Astrocyte of the cerebellum (primary cell): ENCODE measurements at regions not wholly inside any gene's neighbourhood (a gene's known extent, or its start where the extent isn't known, plus 50 kb on each side); places are given as distances from the start of the nearest gene placed in this dataset.

Experiments
- DNase-seq: peaks from one replicate; pipeline ENCODE4 v3.0.0-alpha.2; 2011; ENCODE audit warnings: low read depth
- H3K4me3 ChIP-seq: 2 replicates; pipeline ENCODE4 v1.5.1; 2011; ENCODE audit warnings: mild to moderate bottlenecking, low read depth, low read length, moderate library complexity
- CTCF ChIP-seq: IDR thresholded peaks from 2 replicates; pipeline ENCODE4 v1.5.1; 2012; ENCODE audit warnings: low read length, low read depth, moderate library complexity, mild to moderate bottlenecking; ENCODE audit errors: missing control alignments
- in situ Hi-C: cut with HindIII; loops from 2 replicates; pipeline ENCODE4 v1.10.0; 2017; ENCODE audit warnings: low sequenced_read_pairs

DNA sequence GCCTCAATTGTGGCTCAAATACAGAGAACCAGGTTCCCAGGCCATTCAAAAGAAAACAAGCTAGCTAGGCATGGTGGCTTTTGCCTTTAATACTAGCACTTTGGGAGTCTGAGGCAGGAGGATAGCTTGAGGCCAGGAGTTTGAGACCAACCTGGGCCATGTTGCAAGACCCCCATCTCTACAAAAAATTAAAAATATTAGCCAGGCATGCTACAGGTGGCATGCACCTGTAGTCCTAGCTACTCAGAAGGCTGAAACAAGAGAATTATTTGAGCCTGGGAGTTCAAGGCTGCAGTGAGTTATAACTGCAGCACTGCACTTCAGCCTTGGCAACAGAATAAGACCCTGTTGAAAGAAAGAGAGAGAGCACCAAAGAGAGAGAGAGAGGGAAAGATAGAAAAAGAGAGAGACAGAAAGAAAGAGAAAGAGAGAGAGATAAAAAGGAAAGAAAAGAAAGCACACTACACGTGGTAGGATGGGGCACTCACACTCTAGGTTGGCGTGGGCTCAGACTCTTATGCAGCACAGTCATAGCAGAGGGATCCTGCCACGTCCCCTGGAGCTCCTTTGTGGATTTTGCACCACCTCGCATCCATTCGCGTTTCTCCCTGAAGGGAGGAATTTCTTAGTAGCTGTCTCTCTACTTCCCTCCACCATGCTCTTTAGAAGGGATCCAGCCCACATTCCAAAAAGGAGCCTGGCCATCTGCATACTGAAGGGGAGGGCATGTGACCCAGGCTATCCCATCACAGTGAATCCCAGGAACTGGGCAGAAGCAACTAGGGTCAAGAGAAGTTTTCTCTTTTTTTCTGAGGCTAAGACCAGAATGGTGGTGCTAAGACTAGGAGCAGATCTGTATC is 789.9 kb downstream of the UQCRFS1 start:
- in situ Hi-C loops, result no loop called here
- no peak for TF ChIP-seq CTCF
- H3K4me3 ChIP-seq, result no peak overlapping the region
- no peak for DNase-seq

GRCh38 chr19:28422046-28422445 is 790.9 kb downstream of the UQCRFS1 start:
- in situ Hi-C loops, result no loop called here
- TF ChIP-seq CTCF, result no peak
- no peak overlapping the region for H3K4me3 ChIP-seq

GRCh38 chr19:28420811-28421550 is 792.0 kb downstream of the UQCRFS1 start:
- TF ChIP-seq CTCF, result no peak
- DNase-seq, result no peak
- in situ Hi-C loops, result no loop called here
- no peak overlapping the region for H3K4me3 ChIP-seq

More at GRCh38 chr19:28422046-28422445, 790.9 kb downstream of the UQCRFS1 start:
- no peak for DNase-seq

DNA sequence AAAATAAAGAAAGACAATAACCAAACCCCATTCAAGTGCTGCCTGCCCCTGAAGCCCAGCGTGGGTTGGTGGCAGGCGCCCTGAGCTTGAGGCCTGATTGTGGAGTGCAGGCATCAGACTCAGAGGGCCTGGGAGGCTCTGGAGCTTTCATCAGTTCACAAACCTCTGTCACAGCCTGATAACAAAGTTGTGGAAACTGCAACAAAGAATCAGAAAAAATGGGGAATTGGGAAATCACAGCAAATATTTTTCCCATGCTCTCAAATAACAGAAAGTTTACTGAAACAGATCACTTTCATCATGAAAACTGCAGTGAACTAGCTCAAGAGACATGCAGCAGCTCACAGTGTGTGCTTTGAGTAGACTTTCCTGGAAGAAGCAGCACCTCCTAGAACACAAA is 793.6 kb downstream of the UQCRFS1 start:
- no peak for DNase-seq
- in situ Hi-C loops, result no loop called here
- no peak overlapping the region for H3K4me3 ChIP-seq
- TF ChIP-seq CTCF, result no peak

DNA sequence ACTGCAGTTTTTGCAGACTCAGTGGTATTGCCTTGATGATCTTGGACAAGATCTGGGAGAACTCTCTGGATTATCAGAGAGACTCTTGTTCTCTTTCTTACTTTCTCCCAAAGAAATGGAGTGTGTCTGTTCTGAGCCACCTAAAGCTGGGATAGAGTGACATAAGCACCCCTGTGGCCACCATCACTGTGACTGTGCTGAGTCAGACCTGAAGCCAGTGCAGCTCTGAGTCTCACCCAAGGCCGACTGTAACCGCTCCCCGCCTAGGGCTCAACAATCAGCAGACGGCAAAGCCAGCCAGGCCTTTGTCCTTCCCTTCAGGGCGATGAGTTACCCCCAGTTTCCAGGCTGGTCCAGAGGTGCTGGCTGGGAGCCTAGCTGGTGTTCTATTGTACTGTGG is 795.6 kb downstream of the UQCRFS1 start:
- in situ Hi-C loops, result no loop called here
- no peak overlapping the region for H3K4me3 ChIP-seq
- DNase-seq, result no peak
- TF ChIP-seq CTCF, result no peak

GRCh38 chr19:28416245-28416644 is 796.7 kb downstream of the UQCRFS1 start:
- TF ChIP-seq CTCF, result no peak
- no peak for DNase-seq
- in situ Hi-C loops, result no loop called here
- no peak overlapping the region for H3K4me3 ChIP-seq
